ENCODE measurements at regions not wholly inside any gene's neighbourhood (a gene's known extent, or its start where the extent isn't known, plus 50 kb on each side); places are given as distances from the start of the nearest gene placed in this dataset.
A peak's percentile ranks its signal among the peaks of the same experiment; 100 is the strongest.

- no peak for ATAC-seq
- TF ChIP-seq ZNF8 (CRISPR knock-in tag; IDR thresholded peaks at IDR 0.05) (no peak), SNAI2 (CRISPR knock-in tag; IDR thresholded peaks at IDR 0.05) (no peak), POU6F1 (CRISPR knock-in tag; IDR thresholded peaks at IDR 0.05; ENCODE audit: borderline replicate concordance, low read depth) (no peak), CSDC2 (CRISPR knock-in tag; IDR thresholded peaks at IDR 0.05) (no peak), RARB (CRISPR knock-in tag; IDR thresholded peaks at IDR 0.05) (no peak)
Measured at GRCh38 chr6:118367314-118367713, 180.8 kb upstream of the PLN start.

- TF ChIP-seq SNAI2 (CRISPR knock-in tag; IDR thresholded peaks at IDR 0.05): no peak
- no peak for TF ChIP-seq ZFP30 (CRISPR knock-in tag; IDR thresholded peaks at IDR 0.05)
- TF ChIP-seq TOX (CRISPR knock-in tag; IDR thresholded peaks at IDR 0.05; ENCODE audit: borderline replicate concordance): no peak
- no peak for TF ChIP-seq PPARA (CRISPR knock-in tag; IDR thresholded peaks at IDR 0.05; ENCODE audit: borderline replicate concordance)
- no peak for TF ChIP-seq ZC3H10 (CRISPR knock-in tag; IDR thresholded peaks at IDR 0.05)
- TF ChIP-seq POU6F1 (CRISPR knock-in tag; IDR thresholded peaks at IDR 0.05; ENCODE audit: borderline replicate concordance, low read depth): no peak
- no peak for TF ChIP-seq ISL1 (CRISPR knock-in tag; IDR thresholded peaks at IDR 0.05)
- TF ChIP-seq CSRNP3 (CRISPR knock-in tag; IDR thresholded peaks at IDR 0.05): no peak
- TF ChIP-seq GLIS3 (CRISPR knock-in tag; IDR thresholded peaks at IDR 0.05): no peak
- no peak for TF ChIP-seq OSR1 (CRISPR knock-in tag; IDR thresholded peaks at IDR 0.05)
- no peak for TF ChIP-seq ZFP3 (CRISPR knock-in tag; IDR thresholded peaks at IDR 0.05)
- no peak for TF ChIP-seq ESRRG (CRISPR knock-in tag; IDR thresholded peaks at IDR 0.05)
- TF ChIP-seq CSDC2 (CRISPR knock-in tag; IDR thresholded peaks at IDR 0.05): no peak
- no peak for TF ChIP-seq ZNF565 (CRISPR knock-in tag; conservative IDR thresholded peaks at IDR 0.05; ENCODE audit: low read depth)
- no peak for TF ChIP-seq TCF4 (CRISPR knock-in tag; IDR thresholded peaks at IDR 0.05; ENCODE audit: borderline replicate concordance)
- TF ChIP-seq TSHZ2 (CRISPR knock-in tag; IDR thresholded peaks at IDR 0.05): no peak
- TF ChIP-seq RARB (CRISPR knock-in tag; IDR thresholded peaks at IDR 0.05): no peak
- no peak for TF ChIP-seq ZNF8 (CRISPR knock-in tag; IDR thresholded peaks at IDR 0.05)
- no peak for TF ChIP-seq ARNTL (CRISPR knock-in tag; IDR thresholded peaks at IDR 0.05; ENCODE audit: borderline replicate concordance, low read depth)
- no peak for ATAC-seq
Measured at GRCh38 chr6:118370722-118371121, 177.4 kb upstream of the PLN start.

GRCh38 chr6:118371955-118372354 is 176.1 kb upstream of the PLN start:
- TF ChIP-seq GLIS3 (CRISPR knock-in tag; IDR thresholded peaks at IDR 0.05): no peak
- TF ChIP-seq PPARA (CRISPR knock-in tag; IDR thresholded peaks at IDR 0.05; ENCODE audit: borderline replicate concordance): no peak
- no peak for TF ChIP-seq ZFP30 (CRISPR knock-in tag; IDR thresholded peaks at IDR 0.05)
- 0 out of 2 replicates have a peak, but pooled peaks have one; percentile 8 for TF ChIP-seq SNAI2 (CRISPR knock-in tag; IDR thresholded peaks at IDR 0.05)
- TF ChIP-seq TOX (CRISPR knock-in tag; IDR thresholded peaks at IDR 0.05; ENCODE audit: borderline replicate concordance): no peak
- TF ChIP-seq TSHZ2 (CRISPR knock-in tag; IDR thresholded peaks at IDR 0.05): no peak
- ATAC-seq: no peak
